Peyer's patch (tissue), 4 donors: ENCODE measurements at regions not wholly inside any gene's neighbourhood (a gene's known extent, or its start where the extent isn't known, plus 50 kb on each side); places are given as distances from the start of the nearest gene placed in this dataset.

ENCODE experiments used
- POLR2A ChIP-seq, 2 donors: fragments of 450-650 bp; IDR thresholded peaks; one replicate each; pipeline ENCODE4 v1.5.1; 2017; ENCODE audit warnings: antibody characterized with exemption in 2 of 2, mild to moderate bottlenecking in 2 of 2, moderate library complexity in 2 of 2
- TF ChIP-seq, protein P1 (sequence below), 6 experiments: fragments of 450-650 bp in 4 of 6; fragments of 200-600 bp in 2 of 6; sonication (generic) in 1 of 6; IDR thresholded peaks; one replicate each; pipeline ENCODE4 v1.5.1; 2017 to 2019; ENCODE audit warnings: antibody characterized with exemption in 6 of 6, mild to moderate bottlenecking in 3 of 6, moderate library complexity in 1 of 6

DNA sequence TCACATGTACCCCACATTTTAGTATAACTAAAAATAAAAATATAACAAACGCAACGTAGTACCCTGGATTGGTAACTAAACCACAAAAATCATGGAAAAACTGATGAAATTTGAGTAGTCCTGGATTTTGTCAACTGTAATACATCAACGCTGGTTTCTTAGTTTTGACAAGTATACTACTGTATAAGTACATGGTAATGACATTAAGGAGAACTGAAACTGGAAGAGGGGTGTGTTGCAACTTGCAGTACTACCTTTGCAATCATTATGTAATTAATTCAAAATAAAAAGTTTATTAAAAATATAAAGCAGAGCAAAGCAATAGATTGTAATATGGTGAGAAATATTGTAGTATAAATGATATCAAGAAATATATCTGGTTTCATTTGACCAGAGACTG, 1158.0 kb upstream of the SPRY2 start:
- TF ChIP-seq, protein P1, sequence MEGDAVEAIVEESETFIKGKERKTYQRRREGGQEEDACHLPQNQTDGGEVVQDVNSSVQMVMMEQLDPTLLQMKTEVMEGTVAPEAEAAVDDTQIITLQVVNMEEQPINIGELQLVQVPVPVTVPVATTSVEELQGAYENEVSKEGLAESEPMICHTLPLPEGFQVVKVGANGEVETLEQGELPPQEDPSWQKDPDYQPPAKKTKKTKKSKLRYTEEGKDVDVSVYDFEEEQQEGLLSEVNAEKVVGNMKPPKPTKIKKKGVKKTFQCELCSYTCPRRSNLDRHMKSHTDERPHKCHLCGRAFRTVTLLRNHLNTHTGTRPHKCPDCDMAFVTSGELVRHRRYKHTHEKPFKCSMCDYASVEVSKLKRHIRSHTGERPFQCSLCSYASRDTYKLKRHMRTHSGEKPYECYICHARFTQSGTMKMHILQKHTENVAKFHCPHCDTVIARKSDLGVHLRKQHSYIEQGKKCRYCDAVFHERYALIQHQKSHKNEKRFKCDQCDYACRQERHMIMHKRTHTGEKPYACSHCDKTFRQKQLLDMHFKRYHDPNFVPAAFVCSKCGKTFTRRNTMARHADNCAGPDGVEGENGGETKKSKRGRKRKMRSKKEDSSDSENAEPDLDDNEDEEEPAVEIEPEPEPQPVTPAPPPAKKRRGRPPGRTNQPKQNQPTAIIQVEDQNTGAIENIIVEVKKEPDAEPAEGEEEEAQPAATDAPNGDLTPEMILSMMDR (IDR thresholded peaks at IDR 0.05) = no peak
- TF ChIP-seq POLR2A (IDR thresholded peaks at IDR 0.05) = no peak
